ENCODE measurements at regions not wholly inside any gene's neighbourhood (a gene's known extent, or its start where the extent isn't known, plus 50 kb on each side); places are given as distances from the start of the nearest gene placed in this dataset.
"Not testable (repeated sequence)": the region's sequence is repeated elsewhere in the genome, so short reads cannot be mapped to it uniquely, and the experiment has no call there.

DNA sequence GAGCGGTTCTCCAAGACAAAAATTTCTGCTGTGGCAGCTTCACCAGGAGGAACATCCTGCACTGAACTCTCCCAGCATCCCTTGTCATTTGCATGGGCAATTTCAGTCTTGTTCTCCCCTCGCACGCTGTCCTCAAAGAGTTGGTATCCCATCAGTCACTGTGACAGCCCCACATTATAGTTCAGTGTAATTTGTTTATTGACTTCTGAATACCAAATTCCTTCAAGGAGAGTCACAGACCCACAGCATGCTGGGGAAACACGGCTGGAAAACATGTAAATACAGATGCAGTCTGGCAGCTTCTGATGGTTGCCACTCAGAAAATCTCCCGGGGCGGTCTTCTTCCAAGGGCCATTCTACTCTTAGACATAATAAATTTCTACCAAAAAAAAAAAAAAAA lies 151.0 kb upstream of the NEBL start:
- Mint-ChIP-seq H3K4me1 (ENCODE audit: low read depth) (no peaks in the 10 kb centered on the region), H3K4me3 (no peak overlapping the region), H3K9me3 (ENCODE audit: insufficient read depth) (no peaks in the 10 kb centered on the region), H3K27me3 (ENCODE audit: low read depth) (no peaks in the 10 kb centered on the region), H3K27ac (no peak overlapping the region), H3K36me3 (ENCODE audit: low read depth) (no peaks in the 10 kb centered on the region)
- POLR2A ChIA-PET: no interaction called here
- no peak for ATAC-seq
- no peak for DNase-seq
- CTCF ChIA-PET: no interaction called here

- Mint-ChIP-seq H3K4me1 (ENCODE audit: low read depth) (no peaks in the 10 kb centered on the region), H3K36me3 (ENCODE audit: low read depth) (no peaks in the 10 kb centered on the region), H3K27me3 (ENCODE audit: low read depth) (no peaks in the 10 kb centered on the region), H3K9me3 (ENCODE audit: insufficient read depth) (no peaks in the 10 kb centered on the region), H3K4me3 (no peak overlapping the region), H3K27ac (no peak overlapping the region)
- DNase-seq: no peak
- ATAC-seq: no peak
- ChIA-PET CTCF (no interaction called here), POLR2A (no interaction called here)
Observed at GRCh38 chr10:21047511-21047910, 150.4 kb upstream of the NEBL start.

- ChIA-PET POLR2A (no interaction called here), CTCF (no interaction called here)
- no peak for ATAC-seq
Observed at GRCh38 chr10:21047096-21047495, 150.0 kb upstream of the NEBL start.

DNA sequence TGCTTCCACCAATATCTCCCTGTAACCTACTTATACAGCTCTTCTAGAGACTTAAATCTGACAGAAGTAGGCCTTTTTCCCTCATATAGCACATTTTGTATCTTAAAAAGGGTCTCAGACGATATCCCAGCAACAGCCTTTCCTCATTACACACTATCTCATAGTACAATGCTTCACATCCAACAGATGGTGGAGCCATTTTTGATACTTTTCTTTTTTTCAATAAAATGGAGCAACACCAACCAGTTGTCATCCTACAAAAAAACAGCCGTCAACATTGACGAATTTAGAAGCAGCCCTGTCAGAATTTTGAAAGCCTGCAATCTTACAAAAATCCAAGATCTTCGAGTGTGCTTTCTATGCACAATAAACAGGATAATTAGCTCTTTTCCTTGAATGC lies 145.9 kb upstream of the NEBL start:
- DNase-seq (no peak), ATAC-seq (no peak)
- POLR2A ChIA-PET: no interaction called here
- CTCF ChIA-PET: no interaction called here
- no peak overlapping the region for H3K4me3 Mint-ChIP-seq
- H3K27ac Mint-ChIP-seq: no peak overlapping the region
- no peaks in the 10 kb centered on the region for H3K27me3 Mint-ChIP-seq (ENCODE audit: low read depth)
- no peaks in the 10 kb centered on the region for H3K36me3 Mint-ChIP-seq (ENCODE audit: low read depth)
- H3K4me1 Mint-ChIP-seq (ENCODE audit: low read depth): no peaks in the 10 kb centered on the region
- H3K9me3 Mint-ChIP-seq (ENCODE audit: insufficient read depth): no peaks in the 10 kb centered on the region

More at GRCh38 chr10:21047096-21047495, 150.0 kb upstream of the NEBL start:
- Mint-ChIP-seq H3K9me3 (ENCODE audit: insufficient read depth) (no peaks in the 10 kb centered on the region), H3K36me3 (ENCODE audit: low read depth) (no peaks in the 10 kb centered on the region), H3K4me1 (ENCODE audit: low read depth) (no peaks in the 10 kb centered on the region), H3K27ac (no peak overlapping the region), H3K4me3 (no peak overlapping the region), H3K27me3 (ENCODE audit: low read depth) (no peaks in the 10 kb centered on the region)
- no peak for DNase-seq

- no peaks in the 10 kb centered on the region for H3K27me3 Mint-ChIP-seq (ENCODE audit: low read depth)
- ATAC-seq (no peak), DNase-seq (no peak)
- no peak overlapping the region for H3K4me3 Mint-ChIP-seq
- no peaks in the 10 kb centered on the region for H3K4me1 Mint-ChIP-seq (ENCODE audit: low read depth)
- POLR2A ChIA-PET: no interaction called here
- no peak overlapping the region for H3K27ac Mint-ChIP-seq
- no peaks in the 10 kb centered on the region for H3K9me3 Mint-ChIP-seq (ENCODE audit: insufficient read depth)
- CTCF ChIA-PET: no interaction called here
- H3K36me3 Mint-ChIP-seq (ENCODE audit: low read depth): no peaks in the 10 kb centered on the region
Observed at GRCh38 chr10:21042536-21042935, 145.4 kb upstream of the NEBL start.

- no peak overlapping the region for H3K27ac Mint-ChIP-seq
- H3K9me3 Mint-ChIP-seq (ENCODE audit: insufficient read depth): no peaks in the 10 kb centered on the region
- H3K4me3 Mint-ChIP-seq: no peak overlapping the region
- no peaks in the 10 kb centered on the region for H3K27me3 Mint-ChIP-seq (ENCODE audit: low read depth)
- ChIA-PET CTCF (no interaction called here), POLR2A (no interaction called here)
- no peaks in the 10 kb centered on the region for H3K4me1 Mint-ChIP-seq (ENCODE audit: low read depth)
- ATAC-seq (no peak), DNase-seq (no peak)
- no peaks in the 10 kb centered on the region for H3K36me3 Mint-ChIP-seq (ENCODE audit: low read depth)
Observed at GRCh38 chr10:21041763-21042458, 144.8 kb upstream of the NEBL start.

GRCh38 chr10:21039721-21040120 lies 142.6 kb upstream of the NEBL start:
- POLR2A ChIA-PET: no interaction called here
- CTCF ChIA-PET: no interaction called here

DNA sequence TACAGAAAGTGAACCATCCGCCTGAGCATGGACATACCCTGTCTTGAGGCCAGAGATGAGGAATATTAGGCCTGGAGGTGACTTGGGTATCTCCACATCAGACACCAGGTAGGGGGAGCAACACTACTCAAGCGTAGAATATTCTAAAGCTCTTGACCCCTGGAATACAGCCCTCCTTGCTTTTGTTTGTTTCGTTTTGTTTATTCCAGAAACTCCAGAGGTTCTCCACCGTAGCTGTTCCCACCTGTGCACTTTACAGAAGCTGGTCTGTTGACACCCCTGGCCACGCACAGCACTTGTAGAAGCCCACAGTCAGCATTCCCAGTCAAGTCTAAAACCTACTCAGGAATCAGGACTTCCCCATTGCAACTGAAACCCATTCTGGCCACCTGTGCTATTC lies 139.6 kb upstream of the NEBL start:
- Mint-ChIP-seq H3K27me3 (ENCODE audit: low read depth) (no peaks in the 10 kb centered on the region), H3K4me1 (ENCODE audit: low read depth) (no peaks in the 10 kb centered on the region), H3K36me3 (ENCODE audit: low read depth) (no peaks in the 10 kb centered on the region), H3K9me3 (ENCODE audit: insufficient read depth) (no peaks in the 10 kb centered on the region), H3K4me3 (no peak overlapping the region), H3K27ac (no peak overlapping the region)
- DNase-seq (no peak), ATAC-seq (no peak)
- POLR2A ChIA-PET: no interaction called here
- CTCF ChIA-PET: no interaction called here

More at GRCh38 chr10:21039721-21040120, 142.6 kb upstream of the NEBL start:
- H3K4me3 Mint-ChIP-seq: no peak overlapping the region
- ATAC-seq: no peak
- no peaks in the 10 kb centered on the region for H3K9me3 Mint-ChIP-seq (ENCODE audit: insufficient read depth)
- H3K4me1 Mint-ChIP-seq (ENCODE audit: low read depth): no peaks in the 10 kb centered on the region
- DNase-seq: no peak
- H3K27ac Mint-ChIP-seq: no peak overlapping the region
- H3K36me3 Mint-ChIP-seq (ENCODE audit: low read depth): no peaks in the 10 kb centered on the region
- no peaks in the 10 kb centered on the region for H3K27me3 Mint-ChIP-seq (ENCODE audit: low read depth)

DNA sequence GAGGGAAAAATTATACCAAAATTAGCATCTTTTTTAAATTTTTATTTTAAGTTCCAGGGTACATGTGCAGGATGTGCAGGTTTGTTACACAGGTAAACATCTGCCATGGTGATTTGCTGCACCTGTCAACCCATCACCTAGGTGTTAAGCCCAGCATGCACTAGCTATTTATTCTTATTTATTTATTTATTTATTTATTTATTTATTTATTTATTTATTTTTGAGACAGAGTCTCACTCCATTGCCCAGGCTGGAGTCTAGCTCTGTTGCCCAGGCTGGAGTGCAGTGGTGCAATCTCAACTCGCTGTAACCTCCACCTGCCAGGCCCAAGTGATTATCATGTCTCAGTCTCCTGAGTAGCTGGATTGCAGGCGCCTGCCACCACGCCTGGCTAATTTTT lies 137.7 kb upstream of the NEBL start:
- DNase-seq; H3K9me3 Mint-ChIP-seq (ENCODE audit: insufficient read depth); H3K27ac Mint-ChIP-seq; H3K27me3 Mint-ChIP-seq (ENCODE audit: low read depth); POLR2A ChIA-PET; H3K36me3 Mint-ChIP-seq (ENCODE audit: low read depth); H3K4me1 Mint-ChIP-seq (ENCODE audit: low read depth); CTCF ChIA-PET; ATAC-seq; H3K4me3 Mint-ChIP-seq: not testable (repeated sequence)

- Mint-ChIP-seq H3K36me3 (ENCODE audit: low read depth) (no peaks in the 10 kb centered on the region), H3K27ac (no peak overlapping the region), H3K4me3 (no peak overlapping the region), H3K9me3 (ENCODE audit: insufficient read depth) (peaks cover 7% of the 10 kb centered on the region), H3K4me1 (ENCODE audit: low read depth) (no peaks in the 10 kb centered on the region), H3K27me3 (ENCODE audit: low read depth) (no peaks in the 10 kb centered on the region)
- ChIA-PET CTCF (no interaction called here), POLR2A (no interaction called here)
- ATAC-seq (no peak), DNase-seq (no peak)
Observed at GRCh38 chr10:21034241-21034640, 137.1 kb upstream of the NEBL start.

GRCh38 chr10:21032587-21033319 lies 135.6 kb upstream of the NEBL start:
- Mint-ChIP-seq H3K27me3 (ENCODE audit: low read depth) (no peaks in the 10 kb centered on the region), H3K4me1 (ENCODE audit: low read depth) (no peaks in the 10 kb centered on the region), H3K4me3 (no peak overlapping the region), H3K9me3 (ENCODE audit: insufficient read depth) (peaks cover 7% of the 10 kb centered on the region), H3K36me3 (ENCODE audit: low read depth) (no peaks in the 10 kb centered on the region), H3K27ac (no peak overlapping the region)
- DNase-seq (no peak), ATAC-seq (no peak)
- ChIA-PET POLR2A (no interaction called here), CTCF (no interaction called here)

DNA sequence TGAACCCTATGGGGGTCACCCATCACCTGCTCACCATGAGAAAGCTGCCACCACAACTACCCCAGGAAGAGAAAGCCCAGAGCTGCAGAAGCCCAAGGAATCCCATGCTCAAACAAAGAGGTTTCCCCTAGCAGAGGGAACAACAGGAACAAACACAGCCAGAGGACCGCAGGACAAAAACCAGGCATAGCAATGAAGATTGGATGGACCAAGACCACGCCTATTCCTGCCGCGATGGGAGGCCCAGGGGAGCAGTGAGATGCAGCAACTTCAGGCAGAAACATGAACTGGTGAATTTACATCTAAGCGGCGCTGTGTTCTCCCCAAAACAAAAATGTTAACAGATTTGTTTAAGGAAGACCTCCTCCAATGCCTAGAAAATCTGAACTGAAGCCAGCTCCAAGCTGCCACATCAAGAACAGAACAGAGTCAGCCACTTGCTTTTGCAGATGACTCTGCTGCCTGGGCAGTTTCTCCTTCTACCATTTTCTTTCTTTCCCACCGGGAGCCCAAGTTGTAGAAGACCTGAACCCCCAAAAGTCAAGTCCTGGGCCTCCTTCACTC lies 134.2 kb upstream of the NEBL start:
- POLR2A ChIA-PET: no interaction called here
- no peak for ATAC-seq
- CTCF ChIA-PET: no interaction called here

More for the DNA sequence above, 134.2 kb upstream of the NEBL start:
- Mint-ChIP-seq H3K36me3 (ENCODE audit: low read depth) (no peaks in the 10 kb centered on the region), H3K4me1 (ENCODE audit: low read depth) (no peaks in the 10 kb centered on the region), H3K9me3 (ENCODE audit: insufficient read depth) (peaks cover 7% of the 10 kb centered on the region), H3K27me3 (ENCODE audit: low read depth) (no peaks in the 10 kb centered on the region), H3K4me3 (no peak overlapping the region), H3K27ac (no peak overlapping the region)
- DNase-seq: no peak

Measured in activated CD8-positive, alpha-beta T cell treated with anti-CD3 and anti-CD28 coated beads, Interleukin-2, amount 10 ng/mL, durations not matched to agents 7 days and 5 days (primary cell).